ENCODE measurements at regions not wholly inside any gene's neighbourhood (a gene's known extent, or its start where the extent isn't known, plus 50 kb on each side); places are given as distances from the start of the nearest gene placed in this dataset.

GRCh38 chr10:61356354-61356753, 96.8 kb downstream of the TMEM26 start:
- no peak for DNase-seq (ENCODE audit: low spot score in 2 of 2)
- Histone ChIP-seq H3K27ac (no peak overlapping the region), H3K4me3 (no peak overlapping the region), H3K36me3 (no peaks in the 10 kb centered on the region), H3K27me3 (no peaks in the 10 kb centered on the region), H3K9me3 (no peaks in the 10 kb centered on the region), H3K4me1 (no peaks in the 10 kb centered on the region)
- TF ChIP-seq EP300 (IDR thresholded peaks at IDR 0.05) (no peak), CTCF (IDR thresholded peaks at IDR 0.05) (no peak), POLR2A (IDR thresholded peaks at IDR 0.05) (no peak), POLR2AphosphoS5 (IDR thresholded peaks at IDR 0.05) (no peak)

GRCh38 chr10:61355211-61355610, 98.0 kb downstream of the TMEM26 start:
- no peaks in the 10 kb centered on the region for H3K36me3 ChIP-seq
- TF ChIP-seq EP300 (IDR thresholded peaks at IDR 0.05) (no peak), POLR2A (IDR thresholded peaks at IDR 0.05) (no peak), POLR2AphosphoS5 (IDR thresholded peaks at IDR 0.05) (no peak)
- 67% methylated on average over 1 of the region's 1 CpG for whole genome bisulfite sequencing
- no peaks in the 10 kb centered on the region for H3K9me3 ChIP-seq
- no peak overlapping the region for H3K27ac ChIP-seq
- H3K4me3 ChIP-seq = no peak overlapping the region
- no peak for DNase-seq (ENCODE audit: low spot score in 2 of 2)
- no peaks in the 10 kb centered on the region for H3K27me3 ChIP-seq
- H3K4me1 ChIP-seq = no peaks in the 10 kb centered on the region

GRCh38 chr10:61354401-61354975, 98.7 kb downstream of the TMEM26 start:
- H3K36me3 ChIP-seq = no peaks in the 10 kb centered on the region
- WGBS = 41% methylated on average over 2 of the region's 2 CpGs
- H3K27ac ChIP-seq = no peak overlapping the region
- TF ChIP-seq EP300 (IDR thresholded peaks at IDR 0.05) (no peak), POLR2A (IDR thresholded peaks at IDR 0.05) (no peak), POLR2AphosphoS5 (IDR thresholded peaks at IDR 0.05) (no peak), CTCF (IDR thresholded peaks at IDR 0.05) (no peak)
- H3K27me3 ChIP-seq = no peaks in the 10 kb centered on the region
- no peaks in the 10 kb centered on the region for H3K9me3 ChIP-seq
- H3K4me3 ChIP-seq = no peak overlapping the region
- DNase-seq (ENCODE audit: low spot score in 2 of 2) = no peak
- H3K4me1 ChIP-seq = no peaks in the 10 kb centered on the region

- Histone ChIP-seq H3K9me3 (no peaks in the 10 kb centered on the region), H3K27ac (no peak overlapping the region), H3K4me3 (no peak overlapping the region), H3K4me1 (no peaks in the 10 kb centered on the region), H3K27me3 (no peaks in the 10 kb centered on the region), H3K36me3 (no peaks in the 10 kb centered on the region)
- DNase-seq (ENCODE audit: low spot score in 2 of 2) = no peak
- WGBS = 100% methylated on average over 1 of the region's 1 CpG
- TF ChIP-seq POLR2AphosphoS5 (IDR thresholded peaks at IDR 0.05) = no peak
- no peak for TF ChIP-seq CTCF (IDR thresholded peaks at IDR 0.05)
- no peak for TF ChIP-seq POLR2A (IDR thresholded peaks at IDR 0.05)
- no peak for TF ChIP-seq EP300 (IDR thresholded peaks at IDR 0.05)
Observed at GRCh38 chr10:61350794-61351193, 102.4 kb downstream of the TMEM26 start.

GRCh38 chr10:61350068-61350467, 103.1 kb downstream of the TMEM26 start:
- Histone ChIP-seq H3K27me3 (no peaks in the 10 kb centered on the region), H3K27ac (no peak overlapping the region), H3K4me1 (no peaks in the 10 kb centered on the region), H3K36me3 (no peaks in the 10 kb centered on the region), H3K4me3 (no peak overlapping the region), H3K9me3 (no peaks in the 10 kb centered on the region)
- WGBS = 65% methylated on average over 1 of the region's 1 CpG
- TF ChIP-seq CTCF (IDR thresholded peaks at IDR 0.05) (no peak), POLR2A (IDR thresholded peaks at IDR 0.05) (no peak)
- DNase-seq (ENCODE audit: low spot score in 2 of 2) = no peak

- no peak for TF ChIP-seq EP300 (IDR thresholded peaks at IDR 0.05)
- no peak for DNase-seq (ENCODE audit: low spot score in 2 of 2)
- no peaks in the 10 kb centered on the region for H3K27me3 ChIP-seq
- no peak overlapping the region for H3K4me3 ChIP-seq
- H3K27ac ChIP-seq = no peak overlapping the region
- no peaks in the 10 kb centered on the region for H3K9me3 ChIP-seq
- H3K36me3 ChIP-seq = no peaks in the 10 kb centered on the region
- WGBS = 75% methylated on average over 3 of the region's 3 CpGs
- H3K4me1 ChIP-seq = no peaks in the 10 kb centered on the region
Observed at GRCh38 chr10:61346796-61347413, 106.3 kb downstream of the TMEM26 start.

Measured in suprapubic skin (tissue), 4 donors.